GM23338 (cell line): ENCODE measurements at regions not wholly inside any gene's neighbourhood (a gene's known extent, or its start where the extent isn't known, plus 50 kb on each side); places are given as distances from the start of the nearest gene placed in this dataset.

Experiments used
- ATAC-seq: fragments of 200-7000 bp; cut with Tn5 transposase; 3 replicates; pipeline ENCODE4 v1.9.1; 2020
- DNase-seq: peaks from one replicate; pipeline ENCODE4 v3.0.0-alpha.2; 2015; ENCODE audit warnings: low spot score
- H2AFZ ChIP-seq: fragments of 200-600 bp; sonication (generic); 2 replicates; pipeline ENCODE4 v1.8.0; 2016; ENCODE audit warnings: antibody characterized with exemption, mild to moderate bottlenecking, moderate library complexity
- H3F3A ChIP-seq: fragments of 200-600 bp; sonication (generic); replicated peaks from 2 replicates; pipeline ENCODE4 v1.8.0; 2017; ENCODE audit warnings: antibody characterized with exemption, mixed run types, low read depth
- H3K27ac ChIP-seq: fragments of 200-600 bp; sonication (generic); 2 replicates; pipeline ENCODE4 v1.6.1; 2016; ENCODE audit warnings: low read depth
- H3K27me3 ChIP-seq: fragments of 200-600 bp; sonication (generic); 2 replicates; pipeline ENCODE4 v1.8.0; 2016; ENCODE audit warnings: mild to moderate bottlenecking, mixed run types, moderate library complexity; ENCODE audit not compliant: insufficient read depth
- H3K36me3 ChIP-seq: fragments of 200-600 bp; sonication (generic); 2 replicates; pipeline ENCODE4 v1.8.0; 2016; ENCODE audit warnings: mild to moderate bottlenecking; ENCODE audit not compliant: insufficient read depth
- H3K4me1 ChIP-seq: fragments of 200-600 bp; sonication (generic); 2 replicates; pipeline ENCODE4 v1.8.0; 2016; ENCODE audit warnings: mild to moderate bottlenecking, moderate library complexity; ENCODE audit not compliant: insufficient read depth
- H3K4me2 ChIP-seq: fragments of 200-600 bp; sonication (generic); 2 replicates; pipeline ENCODE4 v1.7.1; 2017; ENCODE audit warnings: mixed run types
- H3K4me3 ChIP-seq: fragments of 200-600 bp; sonication (generic); 2 replicates; pipeline ENCODE4 v1.6.1; 2016; ENCODE audit warnings: mixed run types
- H3K79me2 ChIP-seq: fragments of 200-600 bp; sonication (generic); replicated peaks from 2 replicates; pipeline ENCODE4 v1.8.0; 2017; ENCODE audit warnings: mild to moderate bottlenecking; ENCODE audit not compliant: insufficient read depth
- H3K9me2 ChIP-seq: fragments of 200-600 bp; sonication (generic); 2 replicates; pipeline ENCODE4 v1.8.0; 2017; ENCODE audit not compliant: insufficient read depth
- H4K20me1 ChIP-seq: fragments of 200-600 bp; sonication (generic); replicated peaks from 2 replicates; pipeline ENCODE4 v1.8.0; 2017; ENCODE audit warnings: mild to moderate bottlenecking; ENCODE audit not compliant: insufficient read depth
- H3K27ac Mint-ChIP-seq: 2 replicates; pipeline ENCODE4 v1.8.0; 2020; ENCODE audit warnings: inconsistent platforms, mild to moderate bottlenecking, moderate library complexity, mixed read lengths
- H3K27me3 Mint-ChIP-seq: 3 replicates; pipeline ENCODE4 v1.8.0; 2022; ENCODE audit warnings: low read depth, mild to moderate bottlenecking, moderate library complexity, mixed read lengths, inconsistent platforms; ENCODE audit not compliant: insufficient read depth, poor library complexity
- H3K36me3 Mint-ChIP-seq: 3 replicates; pipeline ENCODE4 v1.8.0; 2021; ENCODE audit warnings: low read depth, mild to moderate bottlenecking, inconsistent platforms, moderate library complexity, mixed read lengths
- H3K4me1 Mint-ChIP-seq: 3 replicates; pipeline ENCODE4 v1.8.0; 2020; ENCODE audit warnings: mild to moderate bottlenecking, inconsistent platforms, mixed read lengths
- H3K4me3 Mint-ChIP-seq: 3 replicates; pipeline ENCODE4 v1.8.0; 2021; ENCODE audit warnings: moderate library complexity, mild to moderate bottlenecking, inconsistent platforms, mixed read lengths
- H3K9me3 Mint-ChIP-seq: 3 replicates; pipeline ENCODE4 v1.8.0; 2020; ENCODE audit warnings: moderate library complexity, mild to moderate bottlenecking, inconsistent platforms, mixed read lengths
- CREB1 ChIP-seq: fragments of 250-450 bp; sonication (Bioruptor Pico); IDR thresholded peaks from 2 replicates; pipeline ENCODE4 v1.5.0; 2020; ENCODE audit warnings: low read depth, mild to moderate bottlenecking, moderate library complexity
- EZH2 ChIP-seq: fragments of 200-600 bp; sonication (generic); IDR thresholded peaks from one replicate; pipeline ENCODE4 v1.8.0; 2017; ENCODE audit warnings: antibody characterized with exemption, mild to moderate bottlenecking, low read depth; ENCODE audit not compliant: unreplicated experiment
- EZH2phosphoT487 ChIP-seq: fragments of 200-600 bp; sonication (generic); IDR thresholded peaks from one replicate; pipeline ENCODE4 v1.8.1; 2018; ENCODE audit warnings: antibody characterized with exemption; ENCODE audit not compliant: unreplicated experiment
- JUNB ChIP-seq: IDR thresholded peaks from one replicate; pipeline ENCODE4 v1.6.1; 2016; ENCODE audit warnings: antibody characterized with exemption; ENCODE audit not compliant: unreplicated experiment
- NANOG ChIP-seq: IDR thresholded peaks from 2 replicates; pipeline ENCODE4 v1.6.1; 2016; ENCODE audit warnings: antibody characterized with exemption, borderline replicate concordance
- POLR2AphosphoS5 ChIP-seq: IDR thresholded peaks from 2 replicates; pipeline ENCODE4 v1.6.1; 2016; ENCODE audit warnings: antibody characterized with exemption, low read depth
- STAT1 ChIP-seq: IDR thresholded peaks from one replicate; pipeline ENCODE4 v1.6.1; 2016; ENCODE audit warnings: antibody characterized with exemption; ENCODE audit not compliant: unreplicated experiment
- ZNF114 ChIP-seq: fragments of 250-450 bp; sonication (Bioruptor Pico); IDR thresholded peaks from 2 replicates; pipeline ENCODE4 v1.5.0; 2020; ENCODE audit warnings: mild to moderate bottlenecking, moderate library complexity
- ZNF331 ChIP-seq: fragments of 250-450 bp; sonication (Bioruptor Pico); IDR thresholded peaks from 2 replicates; pipeline ENCODE4 v1.5.0; 2020; ENCODE audit warnings: low read depth, mild to moderate bottlenecking, moderate library complexity
- TF ChIP-seq, protein P1 (sequence below): IDR thresholded peaks from one replicate; pipeline ENCODE4 v1.6.1; 2018; ENCODE audit warnings: antibody characterized with exemption; ENCODE audit not compliant: unreplicated experiment
- TF ChIP-seq, protein P2 (sequence below): fragments of 250-450 bp; sonication (Bioruptor Pico); IDR thresholded peaks from 2 replicates; pipeline ENCODE4 v1.5.0; 2020; ENCODE audit warnings: mild to moderate bottlenecking, moderate library complexity
- TF ChIP-seq, protein P3 (sequence below): IDR thresholded peaks from 2 replicates; pipeline ENCODE4 v1.6.1; 2016; ENCODE audit warnings: antibody characterized with exemption
- TF ChIP-seq, protein P4 (sequence below), 2 experiments: fragments of 200-600 bp in 1 of 2; sonication (generic) in 1 of 2; conservative IDR thresholded peaks; 2 replicates each; pipeline versions ENCODE4 v1.5.1 to v1.6.1; 2016 to 2017; ENCODE audit warnings: antibody characterized with exemption in 2 of 2, low read depth in 2 of 2, mild to moderate bottlenecking in 2 of 2, moderate library complexity in 1 of 2

DNA sequence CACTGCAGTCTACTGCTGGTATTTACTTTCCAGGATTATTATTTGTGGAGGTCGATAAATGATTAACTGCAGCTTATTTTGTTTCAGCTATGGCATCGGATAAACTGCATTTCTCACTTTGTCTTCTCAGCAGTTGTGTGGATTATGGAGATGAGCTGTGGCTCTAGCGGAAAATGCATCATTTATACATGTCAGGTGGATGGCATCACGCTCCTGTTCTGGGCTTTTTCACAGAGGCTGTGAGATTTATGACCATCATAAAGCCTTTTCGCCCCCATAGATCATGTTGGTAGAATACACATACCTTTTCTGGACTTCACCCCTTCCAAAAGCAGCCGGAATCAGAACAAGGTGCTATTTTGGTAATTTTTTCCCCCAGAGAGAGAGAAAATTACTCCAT lies 118.8 kb upstream of the MAGEB18 start:
- H3K27me3 ChIP-seq = no peaks in the 10 kb centered on the region
- H3F3A ChIP-seq = no peaks in the 10 kb centered on the region
- H3K36me3 Mint-ChIP-seq = no peaks in the 10 kb centered on the region
- H3K9me3 Mint-ChIP-seq = peaks cover under 1% of the 10 kb centered on the region; the same call in 2 of the 3 replicates
- no peak overlapping the region for H2AFZ ChIP-seq
- DNase-seq (no peak), ATAC-seq (no peak)
- H3K4me1 ChIP-seq = no peaks in the 10 kb centered on the region
- no peak overlapping the region for H3K4me3 Mint-ChIP-seq
- no peaks in the 10 kb centered on the region for H3K79me2 ChIP-seq
- H3K4me2 ChIP-seq = no peak overlapping the region
- no peak overlapping the region for H3K27ac ChIP-seq
- no peak overlapping the region for H3K4me3 ChIP-seq
- H3K9me2 ChIP-seq = no peaks in the 10 kb centered on the region
- TF ChIP-seq STAT1 (no peak), CREB1 (CRISPR knock-in tag) (no peak), ZNF114 (CRISPR knock-in tag) (no peak), NANOG (no peak), POLR2AphosphoS5 (no peak), JUNB (no peak), ZNF331 (CRISPR knock-in tag) (no peak), EZH2 (no peak), EZH2phosphoT487 (no peak)
- TF ChIP-seq, protein P1, sequence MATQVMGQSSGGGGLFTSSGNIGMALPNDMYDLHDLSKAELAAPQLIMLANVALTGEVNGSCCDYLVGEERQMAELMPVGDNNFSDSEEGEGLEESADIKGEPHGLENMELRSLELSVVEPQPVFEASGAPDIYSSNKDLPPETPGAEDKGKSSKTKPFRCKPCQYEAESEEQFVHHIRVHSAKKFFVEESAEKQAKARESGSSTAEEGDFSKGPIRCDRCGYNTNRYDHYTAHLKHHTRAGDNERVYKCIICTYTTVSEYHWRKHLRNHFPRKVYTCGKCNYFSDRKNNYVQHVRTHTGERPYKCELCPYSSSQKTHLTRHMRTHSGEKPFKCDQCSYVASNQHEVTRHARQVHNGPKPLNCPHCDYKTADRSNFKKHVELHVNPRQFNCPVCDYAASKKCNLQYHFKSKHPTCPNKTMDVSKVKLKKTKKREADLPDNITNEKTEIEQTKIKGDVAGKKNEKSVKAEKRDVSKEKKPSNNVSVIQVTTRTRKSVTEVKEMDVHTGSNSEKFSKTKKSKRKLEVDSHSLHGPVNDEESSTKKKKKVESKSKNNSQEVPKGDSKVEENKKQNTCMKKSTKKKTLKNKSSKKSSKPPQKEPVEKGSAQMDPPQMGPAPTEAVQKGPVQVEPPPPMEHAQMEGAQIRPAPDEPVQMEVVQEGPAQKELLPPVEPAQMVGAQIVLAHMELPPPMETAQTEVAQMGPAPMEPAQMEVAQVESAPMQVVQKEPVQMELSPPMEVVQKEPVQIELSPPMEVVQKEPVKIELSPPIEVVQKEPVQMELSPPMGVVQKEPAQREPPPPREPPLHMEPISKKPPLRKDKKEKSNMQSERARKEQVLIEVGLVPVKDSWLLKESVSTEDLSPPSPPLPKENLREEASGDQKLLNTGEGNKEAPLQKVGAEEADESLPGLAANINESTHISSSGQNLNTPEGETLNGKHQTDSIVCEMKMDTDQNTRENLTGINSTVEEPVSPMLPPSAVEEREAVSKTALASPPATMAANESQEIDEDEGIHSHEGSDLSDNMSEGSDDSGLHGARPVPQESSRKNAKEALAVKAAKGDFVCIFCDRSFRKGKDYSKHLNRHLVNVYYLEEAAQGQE = no peak
- TF ChIP-seq, protein P2, sequence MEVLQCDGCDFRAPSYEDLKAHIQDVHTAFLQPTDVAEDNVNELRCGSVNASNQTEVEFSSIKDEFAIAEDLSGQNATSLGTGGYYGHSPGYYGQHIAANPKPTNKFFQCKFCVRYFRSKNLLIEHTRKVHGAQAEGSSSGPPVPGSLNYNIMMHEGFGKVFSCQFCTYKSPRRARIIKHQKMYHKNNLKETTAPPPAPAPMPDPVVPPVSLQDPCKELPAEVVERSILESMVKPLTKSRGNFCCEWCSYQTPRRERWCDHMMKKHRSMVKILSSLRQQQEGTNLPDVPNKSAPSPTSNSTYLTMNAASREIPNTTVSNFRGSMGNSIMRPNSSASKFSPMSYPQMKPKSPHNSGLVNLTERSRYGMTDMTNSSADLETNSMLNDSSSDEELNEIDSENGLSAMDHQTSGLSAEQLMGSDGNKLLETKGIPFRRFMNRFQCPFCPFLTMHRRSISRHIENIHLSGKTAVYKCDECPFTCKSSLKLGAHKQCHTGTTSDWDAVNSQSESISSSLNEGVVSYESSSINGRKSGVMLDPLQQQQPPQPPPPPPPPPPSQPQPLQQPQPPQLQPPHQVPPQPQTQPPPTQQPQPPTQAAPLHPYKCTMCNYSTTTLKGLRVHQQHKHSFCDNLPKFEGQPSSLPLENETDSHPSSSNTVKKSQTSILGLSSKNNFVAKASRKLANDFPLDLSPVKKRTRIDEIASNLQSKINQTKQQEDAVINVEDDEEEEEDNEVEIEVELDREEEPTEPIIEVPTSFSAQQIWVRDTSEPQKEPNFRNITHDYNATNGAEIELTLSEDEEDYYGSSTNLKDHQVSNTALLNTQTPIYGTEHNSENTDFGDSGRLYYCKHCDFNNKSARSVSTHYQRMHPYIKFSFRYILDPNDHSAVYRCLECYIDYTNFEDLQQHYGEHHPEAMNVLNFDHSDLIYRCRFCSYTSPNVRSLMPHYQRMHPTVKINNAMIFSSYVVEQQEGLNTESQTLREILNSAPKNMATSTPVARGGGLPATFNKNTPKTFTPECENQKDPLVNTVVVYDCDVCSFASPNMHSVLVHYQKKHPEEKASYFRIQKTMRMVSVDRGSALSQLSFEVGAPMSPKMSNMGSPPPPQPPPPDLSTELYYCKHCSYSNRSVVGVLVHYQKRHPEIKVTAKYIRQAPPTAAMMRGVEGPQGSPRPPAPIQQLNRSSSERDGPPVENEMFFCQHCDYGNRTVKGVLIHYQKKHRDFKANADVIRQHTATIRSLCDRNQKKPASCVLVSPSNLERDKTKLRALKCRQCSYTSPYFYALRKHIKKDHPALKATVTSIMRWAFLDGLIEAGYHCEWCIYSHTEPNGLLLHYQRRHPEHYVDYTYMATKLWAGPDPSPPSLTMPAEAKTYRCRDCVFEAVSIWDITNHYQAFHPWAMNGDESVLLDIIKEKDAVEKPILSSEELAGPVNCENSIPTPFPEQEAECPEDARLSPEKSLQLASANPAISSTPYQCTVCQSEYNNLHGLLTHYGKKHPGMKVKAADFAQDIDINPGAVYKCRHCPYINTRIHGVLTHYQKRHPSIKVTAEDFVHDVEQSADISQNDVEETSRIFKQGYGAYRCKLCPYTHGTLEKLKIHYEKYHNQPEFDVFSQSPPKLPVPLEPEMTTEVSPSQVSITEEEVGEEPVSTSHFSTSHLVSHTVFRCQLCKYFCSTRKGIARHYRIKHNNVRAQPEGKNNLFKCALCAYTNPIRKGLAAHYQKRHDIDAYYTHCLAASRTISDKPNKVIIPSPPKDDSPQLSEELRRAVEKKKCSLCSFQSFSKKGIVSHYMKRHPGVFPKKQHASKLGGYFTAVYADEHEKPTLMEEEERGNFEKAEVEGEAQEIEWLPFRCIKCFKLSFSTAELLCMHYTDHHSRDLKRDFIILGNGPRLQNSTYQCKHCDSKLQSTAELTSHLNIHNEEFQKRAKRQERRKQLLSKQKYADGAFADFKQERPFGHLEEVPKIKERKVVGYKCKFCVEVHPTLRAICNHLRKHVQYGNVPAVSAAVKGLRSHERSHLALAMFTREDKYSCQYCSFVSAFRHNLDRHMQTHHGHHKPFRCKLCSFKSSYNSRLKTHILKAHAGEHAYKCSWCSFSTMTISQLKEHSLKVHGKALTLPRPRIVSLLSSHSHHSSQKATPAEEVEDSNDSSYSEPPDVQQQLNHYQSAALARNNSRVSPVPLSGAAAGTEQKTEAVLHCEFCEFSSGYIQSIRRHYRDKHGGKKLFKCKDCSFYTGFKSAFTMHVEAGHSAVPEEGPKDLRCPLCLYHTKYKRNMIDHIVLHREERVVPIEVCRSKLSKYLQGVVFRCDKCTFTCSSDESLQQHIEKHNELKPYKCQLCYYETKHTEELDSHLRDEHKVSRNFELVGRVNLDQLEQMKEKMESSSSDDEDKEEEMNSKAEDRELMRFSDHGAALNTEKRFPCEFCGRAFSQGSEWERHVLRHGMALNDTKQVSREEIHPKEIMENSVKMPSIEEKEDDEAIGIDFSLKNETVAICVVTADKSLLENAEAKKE = no peak
- TF ChIP-seq, protein P3, sequence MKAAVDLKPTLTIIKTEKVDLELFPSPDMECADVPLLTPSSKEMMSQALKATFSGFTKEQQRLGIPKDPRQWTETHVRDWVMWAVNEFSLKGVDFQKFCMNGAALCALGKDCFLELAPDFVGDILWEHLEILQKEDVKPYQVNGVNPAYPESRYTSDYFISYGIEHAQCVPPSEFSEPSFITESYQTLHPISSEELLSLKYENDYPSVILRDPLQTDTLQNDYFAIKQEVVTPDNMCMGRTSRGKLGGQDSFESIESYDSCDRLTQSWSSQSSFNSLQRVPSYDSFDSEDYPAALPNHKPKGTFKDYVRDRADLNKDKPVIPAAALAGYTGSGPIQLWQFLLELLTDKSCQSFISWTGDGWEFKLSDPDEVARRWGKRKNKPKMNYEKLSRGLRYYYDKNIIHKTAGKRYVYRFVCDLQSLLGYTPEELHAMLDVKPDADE = no peak
- TF ChIP-seq, protein P4, sequence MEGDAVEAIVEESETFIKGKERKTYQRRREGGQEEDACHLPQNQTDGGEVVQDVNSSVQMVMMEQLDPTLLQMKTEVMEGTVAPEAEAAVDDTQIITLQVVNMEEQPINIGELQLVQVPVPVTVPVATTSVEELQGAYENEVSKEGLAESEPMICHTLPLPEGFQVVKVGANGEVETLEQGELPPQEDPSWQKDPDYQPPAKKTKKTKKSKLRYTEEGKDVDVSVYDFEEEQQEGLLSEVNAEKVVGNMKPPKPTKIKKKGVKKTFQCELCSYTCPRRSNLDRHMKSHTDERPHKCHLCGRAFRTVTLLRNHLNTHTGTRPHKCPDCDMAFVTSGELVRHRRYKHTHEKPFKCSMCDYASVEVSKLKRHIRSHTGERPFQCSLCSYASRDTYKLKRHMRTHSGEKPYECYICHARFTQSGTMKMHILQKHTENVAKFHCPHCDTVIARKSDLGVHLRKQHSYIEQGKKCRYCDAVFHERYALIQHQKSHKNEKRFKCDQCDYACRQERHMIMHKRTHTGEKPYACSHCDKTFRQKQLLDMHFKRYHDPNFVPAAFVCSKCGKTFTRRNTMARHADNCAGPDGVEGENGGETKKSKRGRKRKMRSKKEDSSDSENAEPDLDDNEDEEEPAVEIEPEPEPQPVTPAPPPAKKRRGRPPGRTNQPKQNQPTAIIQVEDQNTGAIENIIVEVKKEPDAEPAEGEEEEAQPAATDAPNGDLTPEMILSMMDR (conservative IDR thresholded peaks at IDR 0.05; ENCODE audit: low read depth in 2 of 2) = no peak
- no peaks in the 10 kb centered on the region for H3K27me3 Mint-ChIP-seq
- H3K27ac Mint-ChIP-seq = no peak overlapping the region
- no peaks in the 10 kb centered on the region for H3K36me3 ChIP-seq
- H3K4me1 Mint-ChIP-seq = no peaks in the 10 kb centered on the region
- no peaks in the 10 kb centered on the region for H4K20me1 ChIP-seq
